AG10803 (cell line): ENCODE measurements at regions not wholly inside any gene's neighbourhood (a gene's known extent, or its start where the extent isn't known, plus 50 kb on each side); places are given as distances from the start of the nearest gene placed in this dataset.
A peak's percentile ranks its signal among the peaks of the same experiment; 100 is the strongest.

Experiments used
- DNase-seq: peaks from one replicate; pipeline ENCODE4 v3.0.0; 2010; ENCODE audit warnings: low read depth
- H3K4me3 ChIP-seq: 2 replicates; pipeline ENCODE4 v1.5.1; 2011; ENCODE audit warnings: mild to moderate bottlenecking, low read length, control low read depth
- TF ChIP-seq, protein P1 (sequence below): conservative IDR thresholded peaks from 2 replicates; pipeline ENCODE4 v1.5.1; 2011; ENCODE audit warnings: mild to moderate bottlenecking, low read length, control low read depth, inconsistent platforms

DNA sequence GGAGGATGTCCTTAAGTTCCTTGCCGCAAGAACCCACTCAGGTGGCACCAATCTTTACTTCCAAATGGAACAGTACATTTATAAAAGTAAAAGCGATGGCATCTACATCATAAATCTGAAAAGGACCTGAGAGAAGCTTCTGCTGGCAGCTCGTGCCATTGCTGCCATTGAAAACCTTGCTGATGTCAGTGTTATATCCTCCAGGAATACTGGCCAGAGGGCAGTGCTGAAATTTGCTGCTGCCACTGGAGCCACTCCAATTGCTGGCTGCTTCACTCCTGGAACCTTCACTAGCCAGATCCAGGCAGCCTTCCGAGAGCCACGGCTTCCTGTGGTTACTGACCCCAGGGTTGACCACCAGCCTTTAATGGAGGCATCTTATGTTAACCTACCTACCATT lies 191.7 kb downstream of the TRIM27 start:
- no peak for DNase-seq
- no peak overlapping the region for H3K4me3 ChIP-seq
- TF ChIP-seq, protein P1, sequence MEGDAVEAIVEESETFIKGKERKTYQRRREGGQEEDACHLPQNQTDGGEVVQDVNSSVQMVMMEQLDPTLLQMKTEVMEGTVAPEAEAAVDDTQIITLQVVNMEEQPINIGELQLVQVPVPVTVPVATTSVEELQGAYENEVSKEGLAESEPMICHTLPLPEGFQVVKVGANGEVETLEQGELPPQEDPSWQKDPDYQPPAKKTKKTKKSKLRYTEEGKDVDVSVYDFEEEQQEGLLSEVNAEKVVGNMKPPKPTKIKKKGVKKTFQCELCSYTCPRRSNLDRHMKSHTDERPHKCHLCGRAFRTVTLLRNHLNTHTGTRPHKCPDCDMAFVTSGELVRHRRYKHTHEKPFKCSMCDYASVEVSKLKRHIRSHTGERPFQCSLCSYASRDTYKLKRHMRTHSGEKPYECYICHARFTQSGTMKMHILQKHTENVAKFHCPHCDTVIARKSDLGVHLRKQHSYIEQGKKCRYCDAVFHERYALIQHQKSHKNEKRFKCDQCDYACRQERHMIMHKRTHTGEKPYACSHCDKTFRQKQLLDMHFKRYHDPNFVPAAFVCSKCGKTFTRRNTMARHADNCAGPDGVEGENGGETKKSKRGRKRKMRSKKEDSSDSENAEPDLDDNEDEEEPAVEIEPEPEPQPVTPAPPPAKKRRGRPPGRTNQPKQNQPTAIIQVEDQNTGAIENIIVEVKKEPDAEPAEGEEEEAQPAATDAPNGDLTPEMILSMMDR, result no peak

DNA sequence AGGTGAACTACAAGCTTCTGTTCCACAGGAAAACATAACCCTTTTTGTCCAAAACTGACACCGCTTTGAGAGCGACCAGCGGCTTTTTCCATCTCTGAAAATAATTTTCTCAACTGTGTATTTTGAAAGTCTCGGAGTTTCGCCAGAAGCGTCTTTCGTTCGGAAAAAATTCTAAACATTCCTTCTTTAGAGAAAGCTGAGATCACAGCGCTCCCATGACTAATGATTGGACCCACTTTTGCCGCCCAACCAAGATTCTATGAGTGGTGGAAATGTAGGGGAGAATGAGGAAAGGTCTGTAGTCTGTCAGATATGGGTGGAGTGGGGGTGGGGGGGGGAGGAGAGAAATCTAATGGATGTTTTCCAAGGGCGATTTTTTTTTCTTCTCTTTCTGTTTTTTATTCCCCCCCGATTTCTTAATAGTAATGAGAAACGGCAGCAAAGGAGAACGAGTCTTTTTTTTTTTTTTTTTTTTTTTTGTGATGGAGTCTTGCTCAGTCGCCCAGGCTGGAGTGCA lies 189.3 kb downstream of the TRIM27 start:
- TF ChIP-seq, protein P1, result no peak
- DNase-seq, result no peak
- H3K4me3 ChIP-seq, result no peak overlapping the region; the same call in 1 of the 2 replicates

DNA sequence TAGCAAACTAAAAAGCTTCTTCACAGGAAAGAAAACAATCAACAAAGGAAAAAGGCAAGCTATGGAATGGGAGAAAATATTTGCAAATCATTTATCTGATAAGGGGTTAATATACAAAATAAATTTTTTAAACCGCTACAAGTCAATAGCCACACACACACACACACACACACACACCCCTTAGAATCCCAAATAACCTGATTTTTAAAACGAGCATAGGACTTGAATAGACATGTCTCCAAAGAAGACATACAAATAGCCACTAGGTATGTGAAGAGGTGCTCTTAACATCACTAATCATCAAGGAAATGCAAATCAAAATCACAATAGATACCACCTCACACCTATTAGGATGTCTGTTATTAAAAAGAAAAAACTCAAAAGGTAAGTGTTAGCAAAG lies 187.7 kb downstream of the TRIM27 start:
- TF ChIP-seq, protein P1, result no peak
- no peak overlapping the region for H3K4me3 ChIP-seq
- DNase-seq, result no peak

DNA sequence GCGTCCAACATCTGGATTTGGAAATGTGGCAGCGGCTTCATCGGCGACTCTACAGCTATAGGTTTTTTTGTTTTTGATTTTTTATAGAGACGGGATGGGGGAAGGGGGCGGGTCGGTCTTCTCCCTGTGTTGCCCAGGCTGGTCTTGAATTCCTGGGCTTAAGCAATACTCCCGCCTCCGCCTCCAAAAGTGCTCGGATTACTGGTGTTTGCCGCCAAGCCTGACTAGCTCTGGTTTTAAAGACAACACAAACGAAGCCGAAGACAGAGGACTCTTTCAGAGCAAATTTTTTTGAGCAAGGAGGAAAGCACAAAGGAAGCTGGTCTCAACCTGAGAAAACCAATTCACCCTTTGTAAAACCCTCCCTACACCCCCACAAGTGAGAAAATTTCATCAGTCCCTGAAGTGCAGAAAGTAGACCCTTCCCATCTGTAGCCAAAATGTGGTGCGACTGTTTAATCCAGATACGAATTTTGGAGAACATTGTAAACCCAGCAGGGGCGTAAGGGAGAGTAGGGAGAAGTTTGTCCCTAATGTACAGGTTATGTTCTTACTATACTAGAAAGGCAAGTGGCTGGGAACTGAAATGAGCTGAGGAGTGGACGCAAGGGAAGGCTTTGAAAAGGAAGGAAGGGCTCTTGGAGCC lies 185.9 kb downstream of the TRIM27 start:
- no peak overlapping the region for H3K4me3 ChIP-seq
- TF ChIP-seq, protein P1, result no peak
- no peak for DNase-seq

DNA sequence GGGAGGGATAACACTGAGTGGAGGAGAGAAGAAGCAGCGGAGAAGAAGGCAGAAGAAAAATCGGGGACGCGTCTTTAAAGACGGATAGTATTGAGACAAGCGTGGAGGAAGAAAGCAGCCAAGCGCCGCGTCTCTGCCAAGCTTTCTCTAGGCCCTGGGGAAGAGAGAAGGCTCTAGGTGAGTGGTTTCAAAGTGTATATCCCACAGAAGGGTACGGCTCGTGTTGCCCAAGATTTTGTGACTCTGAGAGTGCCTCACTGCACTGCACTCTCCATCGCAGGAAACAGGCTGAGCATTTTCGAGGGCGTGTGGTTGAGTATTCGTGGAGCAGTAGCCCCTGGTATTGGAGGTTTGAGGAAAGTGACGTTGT lies 185.4 kb downstream of the TRIM27 start:
- no peak overlapping the region for H3K4me3 ChIP-seq
- no peak for DNase-seq
- TF ChIP-seq, protein P1, result no peak

DNA sequence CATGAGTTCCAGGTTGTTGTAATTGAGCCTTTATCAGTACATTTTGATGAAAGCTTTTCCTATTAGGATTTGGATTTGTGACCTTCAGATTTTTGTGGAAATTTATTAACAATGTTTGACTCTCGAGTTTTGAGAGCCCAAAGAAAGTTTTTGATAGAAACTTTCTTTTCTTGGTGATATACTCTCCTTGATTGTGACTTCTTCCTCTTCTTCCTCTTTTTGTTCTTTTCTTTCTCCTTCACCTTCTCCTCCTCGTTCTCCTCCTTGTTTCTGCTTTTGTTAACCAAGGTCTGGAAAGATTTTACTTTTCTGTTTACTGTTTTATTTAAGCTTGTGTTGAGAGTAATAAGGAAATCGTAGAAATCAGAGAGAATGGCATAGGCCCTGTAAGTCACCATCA lies 182.4 kb downstream of the TRIM27 start:
- no peak for DNase-seq
- TF ChIP-seq, protein P1, result no peak
- no peak overlapping the region for H3K4me3 ChIP-seq

DNA sequence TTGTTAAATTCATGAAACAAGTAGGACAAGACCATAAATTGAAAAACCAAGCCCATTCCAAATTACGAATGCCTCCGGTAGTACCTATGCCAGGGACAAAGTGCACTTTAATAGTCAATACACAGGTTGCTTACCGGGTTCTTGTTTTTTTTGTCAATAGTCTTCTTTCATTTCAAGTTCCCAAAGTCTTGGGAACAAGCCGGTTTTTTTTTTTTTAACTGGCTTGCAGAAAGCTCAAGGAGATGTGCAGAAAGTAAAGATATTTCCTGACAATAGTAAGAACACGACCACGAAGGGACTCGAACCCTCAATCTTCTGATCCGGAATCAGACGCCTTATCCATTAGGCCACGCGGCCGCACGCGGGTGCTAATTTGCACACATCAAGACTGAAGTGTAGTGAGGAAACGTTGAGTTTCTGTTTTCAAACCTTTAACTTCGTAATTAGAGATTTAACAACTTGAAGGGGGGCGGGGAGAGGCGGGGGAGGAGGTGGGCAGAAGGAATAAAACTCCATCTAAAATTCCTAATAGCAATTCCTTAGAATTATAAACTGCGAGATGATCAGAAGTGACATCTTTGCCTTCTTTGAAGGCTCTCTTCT lies 181.0 kb downstream of the TRIM27 start:
- no peak overlapping the region for H3K4me3 ChIP-seq

More for the DNA sequence above, 181.0 kb downstream of the TRIM27 start:
- TF ChIP-seq, protein P1, result no peak
- peak; percentile 29 for DNase-seq
